Epithelial cell of prostate (primary cell): ENCODE measurements at regions not wholly inside any gene's neighbourhood (a gene's known extent, or its start where the extent isn't known, plus 50 kb on each side); places are given as distances from the start of the nearest gene placed in this dataset.
A peak's percentile ranks its signal among the peaks of the same experiment; 100 is the strongest.

ENCODE experiments used
- DNase-seq: peaks from one replicate; pipeline ENCODE4 v3.0.0-alpha.2; 2011; ENCODE audit warnings: low read depth, low spot score
- H3K27ac ChIP-seq: fragments of 450-650 bp; 2 replicates; pipeline ENCODE4 v1.5.1; 2017; ENCODE audit warnings: mild to moderate bottlenecking

DNA sequence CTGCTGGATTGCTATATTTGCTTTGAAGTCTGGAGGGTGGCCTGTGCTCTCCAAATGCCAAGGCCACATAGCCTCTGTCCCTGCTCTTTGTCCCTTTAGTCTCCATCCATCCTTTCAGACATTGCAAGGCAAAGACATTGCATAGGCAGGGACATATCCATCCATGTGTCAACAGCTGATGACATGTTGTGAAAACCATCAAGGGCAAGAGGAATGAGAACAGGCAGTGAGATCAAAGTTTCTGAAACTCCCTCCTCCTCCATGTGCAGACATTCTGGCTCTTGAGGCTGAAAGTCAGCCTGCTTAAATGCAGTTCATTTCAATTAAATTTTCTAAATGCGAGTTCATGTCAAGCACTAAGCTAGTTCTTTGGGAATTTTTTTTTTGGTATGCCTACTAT lies 135.2 kb upstream of the CTNNB1 start:
- no peak overlapping the region for H3K27ac ChIP-seq
- DNase-seq = no peak

DNA sequence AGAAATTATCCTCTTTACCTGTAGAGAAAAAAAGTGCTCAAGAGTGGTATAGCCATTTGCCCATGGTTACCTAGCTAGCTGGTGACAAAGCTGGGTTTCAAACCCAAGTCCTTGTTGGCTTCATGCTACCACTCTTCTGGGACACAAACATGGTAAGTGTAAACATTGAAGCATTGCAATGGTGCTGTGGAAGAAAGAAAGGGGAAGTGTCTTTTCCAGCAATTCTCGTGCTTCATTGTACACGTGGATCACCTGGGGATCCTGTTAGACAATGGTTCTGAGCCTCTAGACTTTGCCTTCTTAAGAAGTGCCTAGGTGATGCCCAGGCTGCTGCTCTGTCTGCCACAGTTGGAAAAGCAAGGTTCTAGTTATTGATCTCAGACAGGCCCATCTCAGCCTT lies 134.8 kb upstream of the CTNNB1 start:
- DNase-seq = no peak
- no peak overlapping the region for H3K27ac ChIP-seq

DNA sequence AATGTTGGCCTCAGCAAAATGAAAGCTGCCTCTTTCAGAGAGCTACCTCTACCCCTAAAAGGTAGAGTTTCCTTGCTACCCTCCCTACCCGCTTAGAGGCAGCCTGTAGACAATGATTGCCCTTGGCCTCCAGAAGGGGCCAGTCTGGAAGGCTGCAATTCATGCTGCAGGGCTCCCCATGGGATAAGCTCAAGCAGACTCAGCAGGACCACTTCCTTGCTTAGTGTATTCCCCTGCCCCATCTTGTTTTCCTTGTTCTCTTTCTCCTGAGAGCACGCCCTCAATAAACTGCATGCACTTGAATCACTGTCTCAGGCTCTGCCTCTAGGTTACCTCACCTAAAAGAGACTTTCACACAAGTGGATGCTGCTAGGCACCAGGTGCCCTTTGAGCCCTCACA lies 134.0 kb upstream of the CTNNB1 start:
- no peak for DNase-seq
- H3K27ac ChIP-seq = no peak overlapping the region

DNA sequence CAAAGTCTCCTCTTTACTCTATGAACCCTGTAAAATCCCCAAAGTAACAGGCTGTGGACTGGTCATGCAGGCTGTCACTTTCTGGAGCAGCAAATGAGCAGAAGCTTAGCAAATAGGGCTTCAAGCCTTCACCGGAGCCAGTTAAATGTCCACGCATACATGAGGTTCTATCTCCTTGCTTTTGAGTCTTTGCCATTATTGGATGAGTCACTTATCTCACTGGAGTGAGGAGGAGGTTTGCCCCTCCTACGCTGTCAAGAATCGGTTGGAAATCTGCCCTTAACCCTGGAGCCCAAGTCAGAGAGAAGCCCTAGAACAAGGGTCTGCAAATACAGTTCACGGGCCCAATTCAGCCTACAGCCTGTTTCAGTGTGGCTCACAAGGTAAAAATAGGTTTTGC lies 126.1 kb upstream of the CTNNB1 start:
- no peak overlapping the region for H3K27ac ChIP-seq
- no peak for DNase-seq

DNA sequence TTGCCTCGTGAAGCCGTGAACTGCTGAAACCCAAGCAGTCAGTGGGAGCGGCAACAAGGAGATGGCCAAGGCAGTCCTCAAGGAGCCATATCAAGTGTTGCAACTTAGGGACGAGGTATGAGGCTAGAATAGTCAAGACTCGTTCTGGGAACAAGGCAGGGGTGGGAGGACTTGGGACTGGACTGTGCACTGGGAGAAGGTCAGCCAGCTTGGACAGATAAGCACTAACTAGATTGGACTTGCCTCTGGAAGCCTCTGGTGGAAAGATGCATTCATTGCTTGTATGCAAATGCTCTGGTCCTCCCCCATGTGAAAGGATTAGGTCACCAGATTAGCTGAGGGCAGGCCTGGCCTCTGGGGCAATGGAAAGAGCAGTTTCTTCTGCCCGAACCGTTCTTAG lies 123.3 kb upstream of the CTNNB1 start:
- no peak overlapping the region for H3K27ac ChIP-seq
- no peak for DNase-seq

DNA sequence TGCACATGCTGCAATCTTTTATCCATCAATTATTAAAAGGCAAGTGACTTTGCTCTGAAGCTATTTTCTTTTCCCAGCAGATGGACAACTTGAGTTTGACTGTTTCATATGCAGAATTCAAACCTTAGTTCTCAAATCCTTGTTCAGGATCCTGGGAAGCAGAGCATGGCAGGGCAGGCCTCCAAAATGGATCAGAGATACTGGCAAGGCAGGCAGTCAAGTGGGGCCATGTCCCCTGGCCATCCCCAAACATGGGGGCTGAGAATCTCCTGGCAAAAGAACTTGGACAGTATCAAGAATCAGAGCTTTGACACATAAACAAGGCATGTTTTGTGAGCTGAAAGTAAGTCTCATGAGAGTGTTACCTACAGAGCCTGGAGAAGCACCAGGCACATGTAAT lies 122.9 kb upstream of the CTNNB1 start:
- DNase-seq = no peak
- no peak overlapping the region for H3K27ac ChIP-seq

DNA sequence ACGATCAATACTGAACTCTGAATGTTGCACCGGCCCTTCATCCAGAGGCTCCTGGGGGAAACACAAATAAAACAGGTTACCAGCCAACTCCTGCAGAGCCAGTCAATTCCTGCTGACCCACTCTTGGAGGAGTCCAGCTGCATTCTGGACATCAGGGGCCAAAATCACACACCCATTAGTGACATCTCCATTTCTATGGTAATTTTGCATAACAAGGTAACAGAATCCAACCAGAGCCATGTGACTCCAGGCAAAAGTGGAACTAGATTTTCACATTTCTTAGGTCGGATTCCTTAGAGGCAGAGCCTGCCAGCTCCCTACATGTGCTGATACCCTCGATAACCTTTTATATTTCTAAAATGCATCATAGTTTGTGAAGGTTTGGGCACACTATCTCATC lies 119.2 kb upstream of the CTNNB1 start:
- no peak overlapping the region for H3K27ac ChIP-seq
- DNase-seq = no peak

DNA sequence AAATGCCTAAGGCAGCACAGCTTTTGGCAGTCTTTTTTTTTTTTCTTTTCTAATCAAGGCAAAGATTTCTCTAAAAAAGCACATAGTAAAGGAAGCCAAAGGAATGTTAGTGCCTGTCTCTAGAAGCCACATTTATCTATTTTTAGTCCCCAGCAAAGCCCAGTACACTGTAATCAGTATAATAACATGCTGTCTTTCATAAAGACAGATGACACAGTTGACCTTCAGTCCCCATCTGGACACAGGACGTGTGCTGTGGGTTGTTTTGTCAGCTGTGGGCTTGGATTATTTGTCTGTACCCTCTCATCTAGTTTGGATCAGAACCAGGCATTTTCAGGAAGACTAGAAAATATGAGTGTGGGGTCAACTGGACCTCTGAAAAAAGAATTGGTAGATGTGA lies 110.4 kb upstream of the CTNNB1 start:
- H3K27ac ChIP-seq = no peak overlapping the region
- no peak for DNase-seq

DNA sequence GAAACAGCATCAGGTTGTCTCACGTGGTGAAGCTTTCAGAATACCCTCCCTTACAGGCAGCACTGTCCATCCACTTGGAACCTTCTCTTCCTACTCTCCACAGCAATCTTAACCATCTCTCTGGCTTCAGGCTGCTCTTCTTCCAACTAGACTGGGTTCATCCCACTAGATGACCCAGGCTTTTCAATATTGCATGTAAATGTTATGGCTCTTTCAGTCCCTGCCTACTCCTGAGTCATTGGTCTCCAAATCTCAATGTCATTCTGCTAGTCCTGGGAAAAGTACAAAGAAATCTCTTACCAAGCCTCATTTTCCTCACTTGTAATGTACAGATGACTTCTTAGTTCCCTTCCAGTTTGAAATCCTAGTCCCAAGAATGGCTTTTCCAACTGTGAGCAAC lies 109.7 kb upstream of the CTNNB1 start:
- no peak overlapping the region for H3K27ac ChIP-seq
- DNase-seq = no peak

DNA sequence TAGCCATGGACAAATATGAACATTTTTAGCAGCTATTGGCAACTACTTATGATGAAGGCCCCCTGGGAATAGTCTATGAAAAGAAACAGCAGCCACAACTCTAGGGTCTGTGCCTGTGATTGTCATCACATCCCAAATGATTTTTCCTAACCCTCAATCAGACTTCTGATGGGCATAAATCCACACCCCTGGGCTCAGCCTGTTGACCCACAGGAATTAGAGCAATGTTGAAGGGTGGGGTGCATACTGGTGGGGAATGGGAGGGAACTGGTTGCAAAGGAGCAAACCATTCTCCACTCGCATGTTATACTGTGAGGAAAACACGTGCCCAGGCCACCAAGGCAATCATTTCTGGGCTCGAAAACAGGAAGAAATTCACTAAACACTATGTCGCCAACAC lies 106.5 kb upstream of the CTNNB1 start:
- no peak for DNase-seq
- H3K27ac ChIP-seq = no peak overlapping the region

DNA sequence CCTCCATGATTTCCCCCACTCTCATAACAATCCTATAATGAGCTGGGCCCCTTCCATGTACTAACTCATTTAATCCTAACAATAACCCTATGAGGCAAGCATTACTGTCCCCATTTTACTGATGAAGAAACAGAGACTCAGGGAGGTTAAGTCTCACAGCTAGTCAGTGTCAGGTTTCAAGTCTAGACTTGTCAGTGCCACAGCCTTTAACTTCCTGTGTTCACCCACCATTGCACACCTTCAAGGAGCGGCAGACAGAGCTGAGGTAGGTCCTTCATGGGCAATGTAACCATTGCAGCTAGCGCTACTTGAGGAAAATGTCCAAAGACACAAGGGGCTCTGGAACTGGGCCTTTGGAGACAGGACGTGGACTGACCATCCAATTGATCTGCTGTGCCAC lies 105.8 kb upstream of the CTNNB1 start:
- no peak overlapping the region for H3K27ac ChIP-seq
- DNase-seq = no peak

DNA sequence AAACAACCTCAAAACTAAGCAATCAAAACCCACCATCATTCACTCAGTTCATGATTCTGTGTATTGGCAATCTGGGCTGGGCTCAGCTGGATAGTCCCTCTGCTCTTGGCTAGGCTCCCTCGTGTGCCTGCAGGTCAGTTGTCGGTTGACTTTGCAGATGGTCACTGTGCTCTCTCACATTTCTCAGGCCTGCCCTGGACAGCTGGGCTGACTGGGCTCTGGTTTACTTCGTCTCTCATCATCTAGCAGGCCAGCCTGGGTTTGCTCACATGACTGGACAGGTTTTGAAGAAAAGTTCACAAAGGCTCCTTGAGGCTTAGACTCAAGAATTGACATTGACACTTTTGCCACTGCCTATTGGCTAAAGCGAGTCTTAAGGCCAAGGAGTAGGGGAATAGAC lies 105.0 kb upstream of the CTNNB1 start:
- no peak overlapping the region for H3K27ac ChIP-seq
- DNase-seq = no peak

DNA sequence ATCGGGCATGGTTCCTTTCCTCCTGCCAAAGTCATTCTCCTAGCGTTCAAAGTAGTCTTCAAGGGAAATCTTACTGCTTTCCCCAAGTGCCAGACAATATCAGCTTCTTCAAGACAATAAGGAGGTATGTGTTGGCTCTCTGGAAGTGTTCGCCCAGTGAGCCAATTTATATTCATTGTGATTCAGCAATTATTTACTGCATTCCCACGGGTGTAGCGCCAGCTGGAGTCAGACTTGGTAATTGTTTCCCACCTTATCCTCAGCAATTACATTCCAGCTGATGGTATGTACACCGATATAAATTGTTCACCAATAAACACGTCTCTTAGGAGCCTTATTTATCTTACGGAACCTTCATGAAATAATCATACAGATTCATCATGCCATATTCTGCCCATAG lies 103.6 kb upstream of the CTNNB1 start:
- no peak for DNase-seq
- H3K27ac ChIP-seq = no peak overlapping the region

DNA sequence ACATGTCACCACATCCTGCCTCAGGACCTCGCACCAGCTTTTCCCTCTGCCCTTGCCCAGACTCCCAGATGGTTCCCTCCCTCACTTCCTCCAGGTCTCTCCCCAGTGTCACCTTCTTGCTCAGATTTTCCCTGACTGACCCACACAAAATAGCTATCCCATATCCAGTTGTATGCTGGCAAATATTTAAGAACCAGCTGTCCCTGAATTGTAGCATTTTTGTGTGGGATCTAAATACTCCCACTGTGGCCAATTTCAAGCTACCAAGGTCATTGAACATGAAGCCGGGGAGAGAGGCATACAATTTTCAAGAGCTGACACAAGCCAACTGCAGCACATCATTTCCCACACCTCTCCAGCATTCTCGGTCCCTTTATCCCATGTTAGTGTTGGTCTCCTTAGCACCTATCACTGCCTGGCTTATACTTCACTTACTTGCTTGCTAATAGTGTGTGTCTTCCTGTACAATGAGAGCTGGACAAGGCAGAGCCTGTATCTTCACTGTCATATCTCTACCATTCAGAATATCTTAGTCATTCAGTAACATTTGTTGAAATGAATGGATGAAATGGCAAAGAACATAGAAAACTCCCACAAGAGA lies 101.3 kb upstream of the CTNNB1 start:
- no peak for DNase-seq
- H3K27ac ChIP-seq = no peak overlapping the region

DNA sequence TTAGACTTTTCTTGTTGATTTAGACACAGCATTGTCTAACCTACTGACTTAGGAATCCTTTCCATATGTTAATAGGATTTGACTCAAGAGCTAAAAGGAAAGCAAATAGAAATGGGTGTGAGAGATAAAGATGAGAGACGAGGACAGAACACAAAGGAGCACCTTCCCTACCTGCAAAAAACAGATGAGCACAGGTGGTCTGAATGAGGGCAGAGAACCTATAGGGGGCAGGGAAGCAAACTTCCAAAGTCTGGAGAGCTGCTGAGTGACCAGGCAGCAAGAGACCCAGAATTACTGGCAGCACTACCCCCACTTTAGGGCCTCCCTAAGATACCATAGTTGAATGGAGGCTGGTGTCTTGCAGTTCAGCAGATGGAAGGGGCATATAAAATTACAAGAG lies 98.1 kb upstream of the CTNNB1 start:
- DNase-seq = no peak
- H3K27ac ChIP-seq = peak overlapping the region; percentile 53

DNA sequence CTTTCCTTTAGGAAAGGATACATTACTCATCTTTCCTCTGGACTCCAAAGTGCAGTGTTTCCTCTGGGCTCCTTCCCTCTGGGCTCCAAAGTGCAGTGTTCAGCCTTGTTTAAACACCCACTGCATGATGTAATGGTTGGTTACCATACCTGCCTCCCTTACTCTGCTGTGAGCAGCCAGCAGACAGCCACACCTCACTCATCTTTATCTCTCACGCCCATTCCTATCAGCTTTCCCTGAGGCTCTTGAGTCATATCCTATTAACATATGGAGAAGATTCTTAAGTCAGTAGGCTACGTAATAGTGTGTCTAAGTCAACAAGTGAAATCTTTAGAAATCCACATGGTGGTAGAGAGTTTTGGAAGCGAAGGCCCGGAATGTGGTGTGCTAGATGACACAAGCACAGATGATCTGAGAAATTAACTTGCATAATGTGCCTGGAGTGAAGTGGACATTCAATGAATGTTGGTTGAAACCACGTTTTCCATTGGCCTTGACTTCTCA lies 97.2 kb upstream of the CTNNB1 start:
- peak overlapping the region; percentile 53 for H3K27ac ChIP-seq
- DNase-seq = peak; percentile 82

DNA sequence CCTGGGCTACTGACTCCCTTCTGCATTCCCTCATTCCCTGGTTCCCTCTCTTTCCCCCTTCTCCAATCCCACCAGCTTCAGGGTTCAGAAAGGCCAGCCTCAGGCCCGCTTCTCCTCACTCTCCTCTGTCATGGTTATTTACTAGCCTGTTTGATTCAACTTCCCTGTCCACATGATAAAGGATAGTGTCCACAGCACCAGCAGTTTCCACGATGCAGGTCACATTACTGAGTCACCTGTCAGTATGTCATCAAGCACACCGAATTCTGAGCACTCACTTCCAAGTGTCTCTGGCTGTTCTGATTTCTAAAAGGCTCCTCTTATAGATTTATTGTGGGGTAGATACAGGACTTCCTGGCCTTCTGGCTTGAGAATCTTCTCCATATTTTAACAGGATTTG lies 96.6 kb upstream of the CTNNB1 start:
- no peak for DNase-seq
- peak overlapping the region; percentile 53 for H3K27ac ChIP-seq

DNA sequence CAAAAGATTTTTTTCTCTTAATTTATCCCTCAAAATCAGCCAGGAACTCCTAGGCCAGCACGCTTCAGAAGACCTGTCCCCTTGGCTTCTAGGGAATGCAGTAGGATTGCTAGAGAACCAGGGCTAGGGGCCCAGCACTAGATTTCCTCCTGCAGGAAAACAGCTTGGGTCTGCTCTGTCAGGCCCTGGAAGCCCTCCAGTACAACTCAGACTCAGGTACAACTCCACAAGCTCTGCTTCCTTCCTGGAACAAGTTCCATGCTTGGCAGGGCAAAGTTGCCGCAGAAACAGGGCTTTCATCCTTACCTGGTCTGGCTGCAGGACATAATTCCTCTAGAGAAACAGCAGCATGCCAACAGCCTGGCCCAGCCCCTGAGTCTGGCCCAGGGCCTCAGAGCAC lies 96.1 kb upstream of the CTNNB1 start:
- no peak for DNase-seq
- peak overlapping the region; percentile 53 for H3K27ac ChIP-seq

DNA sequence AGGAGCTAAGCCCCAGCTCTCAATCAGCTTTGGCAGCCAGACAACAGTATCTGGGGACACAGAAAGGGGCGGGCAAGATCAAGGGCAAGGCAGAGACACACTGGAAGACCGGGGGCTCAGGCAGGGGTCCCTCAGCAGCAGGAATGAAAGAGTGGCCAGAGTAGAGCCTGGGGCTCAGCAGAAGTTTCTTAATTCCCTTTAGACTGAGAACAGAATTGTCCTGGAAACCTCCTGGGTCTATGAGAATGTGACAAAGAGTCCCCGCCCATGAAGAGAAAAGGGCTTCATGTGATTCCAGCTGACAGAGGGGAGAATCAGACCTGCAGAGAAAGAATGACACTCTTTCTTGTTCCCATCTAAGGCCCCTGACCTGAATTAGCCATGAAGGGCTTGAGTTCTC lies 95.2 kb upstream of the CTNNB1 start:
- no peak overlapping the region for H3K27ac ChIP-seq
- no peak for DNase-seq

DNA sequence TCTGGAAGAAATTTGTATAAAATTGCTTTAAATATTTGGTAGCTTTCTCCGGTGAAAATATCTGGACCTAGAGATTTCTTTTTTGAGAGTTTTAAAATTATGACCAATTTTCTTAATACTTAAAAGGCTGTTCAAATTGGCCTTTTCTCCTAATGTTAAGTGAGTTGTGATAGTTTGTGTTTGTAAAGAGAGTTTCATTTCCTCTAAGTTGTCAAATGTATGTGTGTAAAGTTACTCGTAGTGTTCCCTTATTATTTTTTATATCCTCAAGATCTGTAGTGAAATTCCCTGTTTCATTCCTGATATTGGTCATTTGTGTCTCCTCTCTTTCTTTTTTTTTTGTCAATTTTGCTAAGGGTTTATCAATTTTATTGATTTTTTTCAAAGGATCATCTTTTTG lies 92.6 kb upstream of the CTNNB1 start:
- no peak overlapping the region for H3K27ac ChIP-seq
- DNase-seq = no peak

DNA sequence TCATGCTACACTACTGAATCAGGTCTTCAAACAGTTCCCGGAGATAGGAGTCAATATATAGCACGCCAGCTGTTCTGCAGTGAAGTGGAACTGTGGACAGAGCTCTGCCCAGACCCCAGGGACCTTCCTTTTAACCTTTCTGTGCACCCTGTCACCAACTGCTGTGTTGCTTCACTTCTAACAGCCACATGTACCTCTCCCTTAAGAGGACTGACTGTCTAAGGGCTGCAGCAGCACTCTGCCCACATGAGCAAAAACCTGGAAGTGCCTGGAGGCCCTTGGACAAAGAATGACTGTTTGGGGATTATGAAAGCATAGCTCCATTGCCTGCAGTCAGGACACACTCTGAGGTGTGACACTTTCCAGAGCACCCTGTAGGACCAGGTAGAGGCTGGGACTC lies 88.3 kb upstream of the CTNNB1 start:
- DNase-seq = no peak

DNA sequence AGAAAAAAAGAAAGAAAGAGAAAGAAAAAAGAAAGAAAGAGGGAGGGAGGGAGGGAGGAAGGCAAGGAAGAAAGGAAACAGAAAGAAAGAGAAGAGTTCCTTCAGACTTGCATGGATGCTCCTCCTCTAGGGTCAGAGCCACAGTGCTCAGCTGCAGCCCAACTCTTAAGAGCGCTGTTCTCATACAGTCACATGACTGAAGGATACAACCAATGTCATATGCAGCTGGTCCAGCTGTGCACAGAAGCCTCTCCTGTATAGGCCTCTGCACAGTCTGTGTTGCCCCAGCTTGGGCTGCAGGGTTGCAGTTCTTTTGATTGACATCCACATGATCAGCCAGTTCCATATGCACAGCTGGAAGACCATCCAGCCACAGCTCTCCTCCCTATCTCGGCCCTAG lies 86.8 kb upstream of the CTNNB1 start:
- DNase-seq = no peak
- H3K27ac ChIP-seq = no peak overlapping the region

More for the DNA sequence above, 88.3 kb upstream of the CTNNB1 start:
- H3K27ac ChIP-seq = no peak overlapping the region

DNA sequence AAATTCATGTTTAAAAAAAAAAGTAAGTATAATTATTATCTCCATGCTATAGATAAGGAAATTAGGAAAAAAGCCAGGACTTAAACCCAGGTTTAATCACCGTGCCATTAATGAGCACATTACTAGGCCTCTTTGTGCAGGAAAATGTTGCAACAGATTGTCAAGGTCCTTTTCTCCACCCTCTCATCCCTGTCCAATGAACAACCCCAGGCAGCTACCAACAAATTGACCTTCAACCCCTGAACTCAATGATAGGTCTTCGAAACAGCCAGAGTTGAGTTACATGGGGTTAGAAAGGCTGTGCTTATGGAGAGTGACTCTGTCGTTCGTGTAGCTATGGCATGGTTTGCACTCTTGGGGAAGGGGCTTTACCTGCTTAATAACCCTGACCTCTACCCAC lies 84.2 kb upstream of the CTNNB1 start:
- DNase-seq = no peak
- no peak overlapping the region for H3K27ac ChIP-seq
